GM19035 (cell line): ENCODE measurements at regions not wholly inside any gene's neighbourhood (a gene's known extent, or its start where the extent isn't known, plus 50 kb on each side); places are given as distances from the start of the nearest gene placed in this dataset.
"Not testable (repeated sequence)": the region's sequence is repeated elsewhere in the genome, so short reads cannot be mapped to it uniquely, and the experiment has no call there.

Experiments used
- ATAC-seq: cut with Tn5 transposase; IDR thresholded peaks from one replicate; pipeline ENCODE4 v1.9.1; 2021; ENCODE audit not compliant: unreplicated experiment

DNA sequence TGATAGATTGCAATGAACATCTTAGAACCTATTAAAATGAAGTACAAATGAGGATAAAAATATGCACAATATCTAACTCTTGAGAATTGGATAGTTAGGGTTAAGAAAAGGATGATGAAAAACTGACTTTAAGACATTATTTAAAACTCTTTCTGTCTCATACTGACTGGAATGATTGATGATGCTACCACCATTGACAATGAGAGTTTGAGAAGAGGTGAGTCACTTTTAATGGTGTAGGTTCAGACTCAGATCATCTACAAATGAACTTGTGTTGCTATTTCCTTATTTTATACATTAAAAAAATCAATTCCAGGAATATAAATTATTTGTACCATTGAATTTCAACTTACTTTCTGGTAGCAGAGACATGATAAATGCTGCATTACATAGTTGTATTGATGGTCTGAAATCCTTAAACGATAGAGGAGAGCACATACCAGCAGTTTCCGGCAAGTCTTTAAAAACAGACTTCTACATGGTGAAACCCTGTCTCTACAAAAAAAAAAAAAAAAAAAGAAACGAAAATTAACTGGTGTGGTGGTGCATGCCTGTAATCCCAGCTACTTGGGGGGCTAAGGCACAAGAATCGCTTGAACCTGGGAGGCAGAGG, 409.0 kb downstream of the OTOL1 start:
- ATAC-seq, result no peak

DNA sequence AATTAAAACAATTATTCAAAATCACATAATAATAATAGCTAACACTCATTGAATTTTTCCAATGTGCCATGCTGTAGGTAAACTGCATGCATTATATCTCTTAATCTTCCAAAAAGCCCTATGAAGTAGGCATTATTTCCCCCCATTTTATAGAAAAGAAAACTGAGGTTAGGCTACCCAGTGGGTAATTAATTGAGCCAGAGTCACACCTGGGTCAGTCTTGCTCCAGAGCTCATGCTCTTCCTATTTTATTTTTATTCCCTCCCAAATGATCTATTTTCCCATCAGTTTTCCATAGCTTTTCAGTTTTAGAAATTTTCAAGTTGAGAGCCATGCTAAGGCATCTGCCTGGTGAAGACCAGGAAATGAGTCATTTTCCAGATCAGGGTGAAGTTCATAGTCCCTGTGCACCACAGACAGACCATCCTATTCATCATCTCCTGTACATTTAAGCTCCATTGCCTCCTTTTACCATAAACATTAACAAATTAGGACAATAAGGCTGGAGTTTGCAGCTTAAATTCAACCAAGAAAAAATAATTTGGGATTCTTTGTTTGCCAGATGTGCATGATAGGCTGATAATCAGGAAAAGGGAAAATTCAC, 417.3 kb downstream of the OTOL1 start:
- no peak for ATAC-seq

DNA sequence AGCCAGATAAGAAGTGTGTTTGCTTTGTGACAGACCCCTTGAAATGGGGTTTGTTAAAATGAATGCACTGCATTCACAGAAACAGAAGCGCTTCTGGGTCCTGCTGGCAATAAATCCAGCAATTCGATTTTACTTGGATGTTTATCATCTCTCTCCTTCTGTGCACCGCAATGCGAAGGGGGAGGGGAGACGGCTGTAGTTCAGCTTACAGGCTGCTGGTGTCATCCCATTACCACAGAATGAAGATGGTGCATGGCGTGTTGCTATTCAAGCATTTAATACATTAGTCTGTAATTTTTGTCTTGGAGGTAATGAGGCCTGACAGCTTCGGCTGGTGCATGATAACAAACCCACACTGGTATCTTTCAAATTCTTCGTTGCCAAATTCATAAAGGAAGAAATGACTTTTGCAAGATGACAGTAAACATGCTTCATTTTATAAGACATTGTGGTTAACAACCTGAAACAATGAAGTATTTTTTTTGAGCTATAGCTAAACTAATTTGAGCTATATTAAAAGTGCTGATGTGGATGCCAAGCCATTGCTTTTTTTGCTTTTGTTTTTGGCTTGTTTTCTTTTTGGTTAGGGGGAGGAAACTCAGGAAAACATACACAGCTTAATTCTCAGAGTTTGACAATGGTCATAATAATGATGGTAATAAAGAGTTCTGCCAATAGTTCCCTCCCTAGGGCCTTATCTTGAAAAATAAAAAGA, 418.3 kb downstream of the OTOL1 start:
- ATAC-seq, result no peak

- no peak for ATAC-seq
These were observed 418.8 kb downstream of the OTOL1 start for GRCh38 chr3:161915418-161915750.

DNA sequence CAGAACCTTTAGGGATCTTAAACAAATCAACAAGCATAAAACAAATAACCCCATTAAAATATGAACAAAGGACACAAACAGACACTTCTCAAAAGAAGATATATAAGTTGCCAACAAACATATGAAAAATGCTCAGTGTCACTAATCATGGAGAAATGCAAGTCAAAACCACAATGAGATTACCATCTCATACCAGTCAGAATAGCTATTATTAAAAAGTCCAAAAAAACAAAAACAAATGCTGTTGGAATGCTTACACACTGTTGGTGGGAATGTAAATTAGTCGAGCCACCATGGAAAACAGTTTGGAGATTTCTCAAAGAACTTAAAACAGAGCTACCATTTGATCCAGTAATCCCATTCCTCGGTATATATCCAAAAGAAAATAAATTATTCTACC, 423.6 kb downstream of the OTOL1 start:
- no peak for ATAC-seq

- ATAC-seq, result no peak
These were observed 429.2 kb downstream of the OTOL1 start for GRCh38 chr3:161925749-161926360.

DNA sequence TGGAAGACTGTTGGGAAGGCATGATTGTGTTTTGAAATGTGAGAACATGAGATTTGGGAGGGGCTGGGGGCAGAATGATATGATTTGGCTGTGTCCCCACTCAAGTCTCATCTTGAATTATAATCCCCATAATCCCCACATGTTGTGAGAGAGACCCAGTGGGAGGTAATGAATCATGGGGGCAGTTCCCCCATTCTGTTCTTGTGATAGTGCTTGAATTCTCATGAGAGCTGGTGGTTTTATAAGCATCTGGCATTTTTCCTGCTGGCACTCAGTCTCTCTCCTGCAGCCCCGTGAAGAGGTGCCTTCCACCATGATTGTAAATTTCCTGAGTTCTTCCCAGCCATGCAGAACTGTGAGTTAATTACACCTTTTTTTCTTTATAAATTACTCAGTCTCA, 430.5 kb downstream of the OTOL1 start:
- no peak for ATAC-seq

DNA sequence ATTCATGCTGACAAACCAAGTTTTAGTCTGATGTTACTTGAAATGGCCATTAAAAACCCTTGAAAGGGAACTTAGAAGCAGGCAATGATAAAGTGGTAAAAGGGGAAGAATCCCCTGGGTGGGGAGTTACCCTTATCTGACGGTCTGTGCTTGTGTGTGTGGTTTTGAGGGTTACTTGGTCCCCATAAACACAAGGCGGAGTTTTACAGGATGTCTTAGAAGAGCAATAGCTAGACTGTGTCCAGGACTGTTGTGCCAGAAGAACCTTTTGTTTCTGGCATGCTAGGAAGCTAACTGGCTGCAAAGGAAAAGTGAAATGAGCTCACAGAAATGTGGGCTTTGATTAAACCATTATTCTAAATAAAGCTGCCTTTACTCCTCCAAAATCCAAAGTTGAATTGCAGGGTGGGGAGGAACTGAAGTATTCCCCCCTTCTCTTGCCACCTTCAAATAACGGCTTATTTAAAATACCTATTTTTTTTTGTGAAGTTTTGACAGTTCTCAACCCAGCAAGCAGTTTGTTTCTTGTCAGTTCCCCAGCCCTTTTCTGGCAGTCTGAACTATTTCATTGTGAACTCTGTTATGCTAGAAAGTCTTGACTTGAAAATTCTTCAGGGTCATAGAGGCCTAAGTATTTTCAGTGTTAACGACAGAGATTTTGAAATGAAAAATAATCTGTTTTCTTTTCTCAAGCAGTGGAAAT, 443.5 kb downstream of the OTOL1 start:
- ATAC-seq, result no peak

GRCh38 chr3:161940621-161940965, 444.0 kb downstream of the OTOL1 start:
- ATAC-seq, result no peak

DNA sequence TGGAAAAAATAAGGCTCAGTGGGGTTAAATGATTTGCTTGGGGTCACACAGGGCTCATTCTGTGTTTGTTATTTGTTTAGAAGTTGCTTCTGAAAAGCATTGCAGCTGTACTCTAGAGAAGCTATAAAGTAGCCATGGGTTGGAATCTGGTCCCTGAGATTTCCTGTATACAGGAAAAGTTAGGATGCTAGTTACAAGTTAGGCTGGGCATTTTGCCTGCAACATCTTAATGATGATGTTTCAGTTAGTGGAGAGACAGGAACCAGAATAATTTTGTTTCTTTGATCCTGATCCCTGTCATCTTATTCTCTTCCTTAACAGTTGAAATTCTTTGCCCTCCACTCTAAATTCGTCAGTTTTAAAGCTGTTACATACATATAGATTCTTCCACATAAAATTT, 445.3 kb downstream of the OTOL1 start:
- no peak for ATAC-seq

- not testable (repeated sequence) for ATAC-seq
These were observed 447.3 kb downstream of the OTOL1 start for GRCh38 chr3:161943801-161944345.

GRCh38 chr3:161946443-161946960, 449.9 kb downstream of the OTOL1 start:
- ATAC-seq, result no peak

DNA sequence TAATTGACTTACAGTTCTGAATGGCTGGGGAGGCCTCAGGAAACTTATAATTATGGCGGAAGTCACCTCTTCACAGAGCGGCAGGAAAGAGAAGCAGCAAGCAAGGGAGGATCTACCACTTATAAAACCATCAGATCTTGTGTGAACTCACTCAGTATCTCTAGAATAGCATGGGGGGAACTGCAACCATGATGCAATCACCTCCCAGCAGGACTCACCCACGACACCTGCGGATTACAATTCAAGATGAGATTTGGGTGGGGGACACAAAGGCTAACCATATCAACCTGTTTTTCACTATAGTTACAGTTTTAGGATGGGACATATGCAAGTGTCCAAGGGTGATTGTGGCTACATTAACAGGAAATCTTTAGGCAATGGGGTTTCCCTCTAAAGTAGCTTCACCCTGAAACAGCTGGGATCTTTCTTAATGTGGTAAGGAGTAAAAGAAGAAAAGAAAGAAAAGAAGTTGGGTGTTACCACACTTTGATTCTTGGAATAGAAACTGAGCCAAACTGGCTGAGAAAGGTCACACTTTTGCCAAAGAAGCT, 453.8 kb downstream of the OTOL1 start:
- no peak for ATAC-seq

GRCh38 chr3:161957467-161957866, 460.9 kb downstream of the OTOL1 start:
- no peak for ATAC-seq

GRCh38 chr3:161964857-161965256, 468.2 kb downstream of the OTOL1 start:
- no peak for ATAC-seq

DNA sequence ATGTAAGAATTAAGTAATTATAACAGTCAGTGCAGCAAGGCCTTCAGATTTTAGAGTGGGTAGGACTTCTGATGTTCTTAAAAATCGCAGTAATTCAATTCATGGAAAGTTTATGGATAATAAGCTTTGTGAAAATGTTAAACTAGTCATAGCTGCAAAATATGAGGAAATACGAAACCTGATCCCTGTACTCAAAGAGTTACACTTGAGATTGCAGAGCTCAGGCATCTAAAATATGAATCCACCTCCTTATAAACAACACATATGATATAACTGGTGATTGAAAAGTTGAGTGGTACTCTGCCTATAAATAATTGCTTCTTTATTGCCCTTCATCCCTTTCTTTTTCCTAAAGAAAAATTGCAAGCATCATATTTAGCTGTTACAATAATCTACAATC, 473.3 kb downstream of the OTOL1 start:
- ATAC-seq, result no peak

DNA sequence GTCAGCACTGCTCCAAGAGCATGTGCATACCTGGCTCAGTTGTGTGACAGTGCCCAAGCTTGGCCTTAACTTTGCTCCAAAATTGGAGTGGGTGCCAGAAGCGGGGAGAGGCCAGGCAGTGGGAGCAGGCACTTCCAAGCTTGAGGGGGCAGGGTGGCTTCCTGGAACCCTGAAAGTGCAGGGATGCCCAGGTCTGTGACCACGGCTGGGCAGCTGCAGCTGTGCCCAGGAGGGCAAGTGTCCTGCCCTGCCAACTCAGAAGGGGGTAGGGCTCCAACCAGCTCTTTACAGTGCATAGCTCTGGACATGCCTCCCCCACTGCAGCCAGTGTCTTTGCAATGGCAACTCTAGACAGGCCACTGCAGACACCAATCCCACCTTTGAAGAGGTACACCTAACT, 478.6 kb downstream of the OTOL1 start:
- ATAC-seq, result no peak

DNA sequence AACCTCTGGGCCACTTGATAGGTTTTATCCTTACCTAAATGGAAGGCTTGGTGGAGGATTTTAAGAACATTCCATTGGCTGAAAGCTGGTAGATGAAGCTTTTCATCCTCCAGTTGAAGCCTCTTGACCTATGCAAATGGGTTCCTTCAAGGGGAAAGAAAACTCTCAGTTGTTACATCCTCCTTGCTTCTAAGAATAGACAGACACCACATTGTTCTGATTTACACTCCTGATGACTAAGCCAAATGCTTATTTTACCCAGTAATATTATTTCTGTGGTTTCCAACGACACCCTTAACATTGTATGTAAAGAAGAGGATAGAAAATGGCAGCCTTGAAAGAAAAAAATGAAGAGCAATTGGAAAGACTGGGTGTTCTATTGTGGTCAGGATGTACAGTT, 480.5 kb downstream of the OTOL1 start:
- ATAC-seq, result no peak

DNA sequence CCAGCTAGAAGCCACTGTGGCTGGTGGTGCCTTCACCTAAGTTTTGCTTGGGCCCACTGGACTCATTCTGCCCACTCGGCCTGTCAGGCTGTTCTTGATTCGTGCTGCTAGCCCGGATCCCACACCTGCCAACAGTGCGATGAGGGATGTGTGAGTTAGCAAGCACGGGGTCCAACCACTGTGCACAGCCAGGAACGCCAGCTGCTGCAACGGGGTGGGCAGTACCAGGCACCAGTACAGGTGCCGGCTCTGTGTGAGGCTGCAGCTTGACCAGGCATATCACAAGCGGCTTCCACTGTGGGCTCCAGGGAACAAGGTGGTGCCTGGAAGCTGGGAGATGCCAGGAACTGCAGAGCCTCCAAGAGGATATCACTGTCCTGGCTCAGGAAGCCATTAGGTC, 481.2 kb downstream of the OTOL1 start:
- no peak for ATAC-seq

GRCh38 chr3:161987933-161988332, 491.3 kb downstream of the OTOL1 start:
- ATAC-seq, result no peak

DNA sequence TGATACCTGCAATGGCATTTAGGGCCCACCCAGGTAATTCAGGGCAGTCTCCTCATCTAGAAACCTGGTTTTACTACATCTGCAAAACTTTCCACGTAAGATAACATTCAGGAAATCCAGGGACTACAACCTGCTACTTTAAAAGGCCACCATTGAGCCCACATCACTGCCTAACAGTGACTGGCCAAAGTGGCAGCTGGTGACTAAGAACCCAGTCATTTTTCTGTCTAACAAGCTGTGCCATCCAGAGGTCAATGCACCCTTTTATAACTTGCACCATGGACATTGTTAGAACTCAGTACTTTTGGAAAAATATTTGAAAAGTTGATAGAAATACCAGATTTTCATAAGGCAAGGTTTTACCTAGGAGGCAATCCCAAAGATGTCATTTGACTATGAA, 492.4 kb downstream of the OTOL1 start:
- ATAC-seq, result no peak
